GM18861 (cell line): ENCODE measurements at regions not wholly inside any gene's neighbourhood (a gene's known extent, or its start where the extent isn't known, plus 50 kb on each side); places are given as distances from the start of the nearest gene placed in this dataset.

ENCODE experiments used
- ATAC-seq: cut with Tn5 transposase; IDR thresholded peaks from one replicate; pipeline ENCODE4 v1.9.1; 2021; ENCODE audit not compliant: unreplicated experiment

DNA sequence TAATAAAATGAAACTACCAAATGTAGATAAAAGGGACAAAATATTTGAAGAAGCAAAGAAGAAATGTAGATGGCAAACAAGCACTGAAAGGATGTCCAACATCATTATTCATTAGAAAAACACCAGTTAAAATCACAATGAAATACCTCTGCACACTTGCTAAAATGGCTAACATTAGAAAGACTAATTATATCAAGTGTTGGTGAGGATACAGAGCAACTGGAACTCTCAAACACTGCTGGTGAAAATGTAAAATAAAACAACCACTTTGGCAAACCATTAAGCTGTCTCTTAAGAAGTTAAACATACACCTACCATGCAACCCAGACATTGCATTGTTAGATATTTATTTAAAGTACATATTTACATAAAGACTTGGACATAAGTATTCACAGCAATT lies 138.6 kb upstream of the FGGY start:
- no peak for ATAC-seq

DNA sequence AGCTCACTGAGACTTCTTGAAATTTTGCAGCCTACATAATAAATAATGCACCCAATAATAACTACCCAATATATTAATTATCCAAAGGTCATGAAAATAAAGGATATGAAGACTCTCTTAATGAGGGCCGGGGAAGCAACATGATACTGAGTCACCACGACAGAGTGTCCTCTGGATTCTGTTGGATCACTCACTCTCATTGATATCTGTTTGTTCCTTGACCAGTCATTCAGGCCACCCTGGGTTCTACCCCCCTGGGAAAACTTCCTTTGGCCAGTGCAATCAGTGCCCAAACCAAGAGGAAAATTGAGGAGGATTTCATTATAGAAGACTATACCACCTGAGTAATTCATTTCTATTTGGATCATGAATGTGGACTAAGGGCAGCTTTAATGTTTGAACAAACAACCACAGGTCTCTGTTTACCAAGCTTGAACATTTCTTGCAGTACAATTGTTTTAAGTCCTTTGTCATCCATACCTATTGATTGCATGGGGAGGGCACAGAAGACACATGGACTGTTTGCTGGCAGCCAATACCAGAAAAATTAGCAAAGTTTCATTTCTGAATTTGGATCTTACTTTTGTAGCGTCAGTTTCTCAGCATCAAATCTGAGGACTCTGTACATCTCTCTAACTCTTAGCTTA lies 137.2 kb upstream of the FGGY start:
- no peak for ATAC-seq

DNA sequence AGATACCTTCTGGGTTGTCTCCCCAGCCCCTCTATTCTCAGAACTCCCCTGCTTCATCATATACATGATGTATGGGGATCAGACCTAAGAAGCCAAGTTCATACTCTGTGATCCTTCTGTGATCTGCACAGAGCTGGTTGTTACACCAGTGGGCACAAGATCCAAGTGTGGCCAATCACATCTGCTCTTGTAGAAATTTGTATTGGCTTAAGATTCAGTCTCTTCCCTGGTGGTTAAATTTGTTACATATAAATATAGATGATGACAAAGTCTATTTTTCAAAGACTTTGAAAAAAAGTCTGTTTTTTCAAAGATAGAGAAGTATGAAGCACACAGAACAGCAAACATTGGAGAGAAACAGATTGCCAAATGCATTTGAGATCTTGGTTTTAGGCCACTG lies 135.8 kb upstream of the FGGY start:
- ATAC-seq, result no peak

DNA sequence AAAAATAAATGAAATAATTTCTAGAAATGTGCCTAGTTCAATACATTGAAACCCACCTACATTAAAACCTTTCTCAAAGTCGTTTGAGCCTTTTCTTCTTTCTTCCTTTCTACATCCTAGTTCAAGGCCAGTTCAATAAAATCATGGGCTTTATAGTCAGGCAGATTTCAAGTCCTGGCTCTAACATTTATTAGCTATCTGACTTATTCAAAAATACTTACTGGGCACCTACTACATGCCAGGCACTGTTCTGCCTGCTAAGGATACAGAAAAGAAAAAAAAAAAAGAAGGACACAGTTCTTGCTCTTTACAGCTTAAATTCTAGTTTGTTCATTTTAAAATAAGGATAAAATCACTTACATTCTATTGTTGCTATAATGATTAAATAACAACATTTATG lies 134.2 kb upstream of the FGGY start:
- ATAC-seq, result no peak

DNA sequence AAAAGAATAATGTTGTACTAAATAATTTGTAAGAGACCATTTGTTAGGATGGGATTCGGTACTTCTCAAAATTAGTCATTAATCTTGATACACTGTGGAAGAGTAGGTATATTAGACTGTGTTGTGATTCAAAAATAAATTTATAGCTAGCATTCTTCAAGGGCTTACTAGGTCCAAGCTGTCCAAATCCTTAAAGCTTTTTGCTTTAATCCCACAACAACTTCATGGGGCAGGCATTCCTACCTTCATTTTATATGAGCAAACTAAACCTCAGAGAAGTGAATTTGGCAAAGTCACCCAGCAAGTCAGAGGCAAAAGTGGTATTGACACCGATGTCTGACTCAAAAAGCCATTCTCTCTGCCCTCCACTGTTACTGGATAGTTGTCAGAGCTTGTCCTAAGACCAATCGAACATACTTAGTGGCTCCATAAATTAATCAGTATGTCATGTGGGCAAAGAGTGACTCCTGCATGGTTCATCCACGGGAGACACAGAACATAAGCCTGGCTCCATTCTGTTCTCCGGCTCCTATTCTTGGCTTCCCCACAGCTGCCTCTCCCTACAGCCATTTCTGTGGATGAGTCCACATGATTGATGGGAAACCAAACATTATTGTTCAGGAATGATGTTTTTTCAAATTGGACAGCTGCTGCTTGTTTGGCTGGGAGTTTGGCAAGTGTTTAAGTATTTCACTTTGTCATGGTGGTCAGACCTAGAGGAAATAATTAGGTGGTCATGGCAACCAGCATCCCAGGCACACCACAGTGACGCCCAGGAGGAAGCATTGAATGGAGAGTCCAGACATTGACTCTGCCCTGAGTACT lies 133.4 kb upstream of the FGGY start:
- no peak for ATAC-seq

DNA sequence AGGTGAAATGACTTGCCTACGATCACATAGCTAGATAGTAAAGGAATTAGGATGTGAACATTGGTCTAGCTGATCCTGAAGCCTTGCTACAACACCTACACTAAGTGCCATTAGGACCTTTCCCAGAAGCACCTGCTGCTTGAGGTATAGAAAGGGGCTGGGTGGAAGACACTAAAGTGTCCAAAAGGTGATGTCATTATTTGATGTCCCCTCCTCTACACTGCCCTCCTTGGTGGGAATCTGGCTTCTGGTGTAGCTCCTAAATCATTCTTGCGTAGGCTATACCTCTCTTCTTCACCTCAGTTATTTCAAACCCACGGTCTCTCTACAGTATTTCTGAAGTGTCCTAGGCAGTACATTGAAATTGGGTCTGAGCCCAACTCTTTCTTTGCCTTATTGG lies 132.5 kb upstream of the FGGY start:
- ATAC-seq, result no peak

DNA sequence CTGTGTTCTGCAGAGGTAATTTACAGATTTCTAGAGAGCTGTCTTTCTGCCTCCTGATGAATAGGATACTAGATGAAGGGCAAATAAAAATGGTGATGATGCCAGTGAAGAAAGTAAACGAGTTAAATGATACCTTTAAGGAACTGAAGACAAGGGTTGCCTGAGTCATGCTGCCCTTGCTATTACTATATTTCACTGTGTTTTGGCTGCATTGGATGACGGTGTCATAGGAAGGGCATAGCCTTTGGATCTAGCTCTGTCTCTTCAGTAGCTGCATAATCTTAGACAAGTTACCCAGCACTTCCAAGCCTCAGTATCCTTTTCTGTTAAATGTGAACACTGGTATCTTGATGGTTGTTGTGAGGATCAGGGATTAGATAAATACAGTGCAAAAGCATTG lies 131.5 kb upstream of the FGGY start:
- no peak for ATAC-seq

DNA sequence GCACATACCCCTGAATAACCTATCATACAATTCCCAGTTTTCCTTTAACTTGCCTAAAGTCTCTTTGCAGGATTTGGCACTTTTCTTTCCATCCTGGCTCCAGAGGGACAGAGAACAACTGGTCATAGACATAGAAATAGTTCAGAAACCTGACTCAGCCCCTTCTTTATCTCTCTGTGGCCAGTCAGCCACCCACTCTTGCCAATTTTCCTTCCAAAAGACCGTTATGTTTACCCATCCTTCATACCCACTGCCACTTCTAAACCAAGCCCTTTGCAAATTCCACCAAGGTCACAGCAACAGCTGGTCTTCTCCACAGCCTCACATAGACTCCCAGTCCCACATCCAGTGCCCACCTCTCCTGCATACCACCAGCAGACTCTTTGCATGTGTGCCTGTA lies 127.2 kb upstream of the FGGY start:
- no peak for ATAC-seq

DNA sequence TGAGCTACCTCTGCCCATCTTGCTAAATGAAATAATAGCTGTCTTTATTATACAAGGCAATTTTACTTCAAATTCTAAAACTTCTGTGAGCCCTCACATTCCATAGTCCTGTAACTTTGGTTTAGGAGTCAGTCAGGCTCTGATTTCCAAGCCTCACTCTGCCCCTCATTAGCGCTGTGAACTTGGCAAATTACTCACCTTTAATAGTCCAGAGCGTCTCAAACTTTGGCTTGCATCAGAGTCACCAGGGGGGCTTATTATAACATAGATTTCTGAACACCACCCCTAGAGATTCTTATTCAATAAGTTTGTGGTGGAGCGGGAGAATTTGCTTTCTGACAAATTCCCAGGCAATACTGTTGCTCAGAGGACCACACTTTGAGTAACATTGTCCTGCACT lies 126.2 kb upstream of the FGGY start:
- no peak for ATAC-seq

DNA sequence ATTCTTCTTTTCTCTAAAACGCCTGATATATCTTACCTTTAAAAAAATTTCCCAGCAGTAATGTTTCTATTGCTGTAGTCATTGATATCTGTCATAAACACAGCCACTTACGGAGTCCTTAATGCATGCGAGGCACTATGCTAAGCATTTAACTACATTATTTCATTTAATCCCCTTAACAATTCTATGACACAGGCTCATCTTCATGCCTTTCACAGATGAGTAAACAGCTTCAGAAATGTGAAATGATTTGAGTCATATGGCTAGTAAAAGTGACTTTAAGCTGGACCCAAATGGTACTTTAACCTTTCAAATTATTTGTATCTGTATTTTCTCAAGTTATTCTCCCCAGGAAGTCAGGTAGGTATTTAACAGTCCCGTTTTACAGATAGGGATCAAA lies 125.1 kb upstream of the FGGY start:
- ATAC-seq, result no peak

DNA sequence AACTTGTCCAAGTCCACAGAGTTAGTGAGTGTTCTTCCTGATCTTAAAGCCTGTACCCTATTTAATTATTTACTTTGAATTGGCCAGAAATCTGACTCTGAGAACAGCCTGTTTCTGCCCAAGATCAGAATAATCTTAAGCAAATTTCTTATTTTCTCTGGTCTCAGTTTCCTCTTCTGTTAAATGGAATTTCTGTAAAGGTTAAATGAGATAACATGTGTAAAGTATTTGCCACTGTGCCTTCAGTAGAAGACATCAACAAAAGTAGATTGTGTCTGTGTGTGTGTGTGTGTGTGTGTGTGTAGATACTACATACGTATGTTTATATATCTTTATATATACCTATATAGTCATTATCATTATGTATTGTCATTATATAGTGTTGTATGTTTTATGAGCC lies 124.2 kb upstream of the FGGY start:
- ATAC-seq, result no peak

DNA sequence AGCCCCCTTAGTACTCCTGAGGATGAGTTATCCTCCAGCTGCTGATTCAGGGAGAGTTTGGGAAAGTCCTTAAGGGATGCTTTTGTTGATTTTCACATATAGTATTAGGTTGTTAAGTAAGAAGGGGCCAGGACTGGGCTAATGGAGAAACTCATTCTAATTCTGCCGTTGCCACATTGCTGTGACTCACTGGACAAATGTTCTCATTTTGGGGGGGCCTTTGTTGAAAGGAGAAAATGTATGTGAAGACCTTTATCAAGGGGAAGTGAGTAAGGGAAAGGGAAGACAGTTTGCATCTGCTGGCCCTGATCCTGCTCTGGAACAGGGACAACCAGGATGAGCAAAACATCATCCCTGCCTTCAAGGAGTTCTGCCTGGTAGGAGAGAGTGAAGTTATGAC lies 123.2 kb upstream of the FGGY start:
- no peak for ATAC-seq

DNA sequence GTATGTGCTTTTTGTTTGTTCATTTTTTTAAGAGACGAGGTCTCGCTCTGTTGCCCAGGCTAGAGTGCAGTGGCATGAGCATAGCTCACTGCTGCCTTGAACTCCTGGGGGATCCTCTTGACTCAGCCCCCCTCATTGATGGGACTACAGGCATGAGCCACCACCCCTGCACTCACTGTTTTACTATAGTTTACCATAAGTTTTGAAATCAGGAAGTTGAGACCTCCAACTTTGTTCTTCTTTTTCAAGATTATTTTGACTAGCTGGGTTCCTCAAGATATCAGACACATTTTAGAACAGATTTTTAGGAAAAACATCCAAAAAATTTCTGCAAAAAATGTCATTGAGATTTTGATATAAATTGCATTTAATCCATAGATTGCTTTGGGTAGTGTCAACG lies 120.4 kb upstream of the FGGY start:
- ATAC-seq, result no peak

DNA sequence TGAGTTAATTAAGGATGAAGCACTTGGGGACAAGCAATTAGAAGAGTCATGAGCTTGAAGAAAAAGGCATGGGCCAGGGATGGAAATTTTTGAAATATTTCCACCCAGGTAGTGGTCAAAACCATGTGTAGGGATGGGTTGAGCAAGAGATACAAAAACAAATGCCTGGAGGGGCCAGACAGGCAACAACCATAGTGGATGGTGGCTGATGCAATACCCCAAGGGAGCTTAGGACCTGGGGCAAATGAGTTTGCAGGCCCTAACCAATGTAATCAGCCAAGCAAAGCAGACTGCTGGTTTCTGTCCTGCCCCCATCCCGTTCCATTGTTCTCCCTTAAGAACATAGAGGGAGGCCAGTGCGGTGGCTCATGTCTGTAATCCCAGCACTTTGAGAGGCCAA lies 119.1 kb upstream of the FGGY start:
- ATAC-seq, result no peak

DNA sequence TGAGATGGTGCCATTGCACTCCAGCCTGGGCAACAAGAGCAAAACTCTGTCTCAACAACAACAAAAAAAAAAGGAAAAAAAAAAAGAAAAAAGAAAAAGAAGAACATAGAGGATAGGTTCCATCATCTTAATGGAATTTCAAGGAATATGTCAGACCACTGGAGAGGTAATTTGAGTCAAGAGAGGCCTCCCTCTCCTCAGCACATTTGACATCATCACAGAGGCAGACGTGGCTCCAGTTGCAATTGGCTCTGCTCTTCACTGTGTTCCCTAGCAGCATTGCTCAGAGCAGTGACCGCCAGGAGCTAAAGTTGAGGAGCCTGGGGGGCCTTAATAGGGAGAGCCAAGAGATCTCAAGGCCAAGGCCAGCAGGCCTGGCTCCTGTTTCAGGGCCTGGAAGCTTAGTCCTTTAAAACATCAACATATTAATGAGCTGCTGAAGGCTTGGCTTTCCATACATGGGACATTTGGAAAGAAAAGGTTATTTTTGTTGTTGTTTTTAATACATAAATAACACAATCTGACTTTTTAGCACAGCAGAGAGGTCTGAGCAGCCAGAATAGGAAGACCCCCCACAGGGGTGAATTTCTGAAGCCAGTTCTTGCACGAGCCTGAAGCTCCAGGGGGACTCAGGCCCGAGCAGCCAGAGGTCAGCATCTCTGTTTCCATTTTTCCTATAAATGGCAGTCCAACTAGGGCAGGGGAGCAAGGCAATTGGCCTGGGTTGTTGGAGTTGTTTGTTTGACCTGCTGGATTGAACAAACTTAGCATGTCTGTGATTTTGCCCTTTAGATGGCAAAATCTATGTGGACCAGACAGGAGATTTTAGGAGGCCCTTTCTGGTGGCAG lies 118.3 kb upstream of the FGGY start:
- no peak for ATAC-seq

DNA sequence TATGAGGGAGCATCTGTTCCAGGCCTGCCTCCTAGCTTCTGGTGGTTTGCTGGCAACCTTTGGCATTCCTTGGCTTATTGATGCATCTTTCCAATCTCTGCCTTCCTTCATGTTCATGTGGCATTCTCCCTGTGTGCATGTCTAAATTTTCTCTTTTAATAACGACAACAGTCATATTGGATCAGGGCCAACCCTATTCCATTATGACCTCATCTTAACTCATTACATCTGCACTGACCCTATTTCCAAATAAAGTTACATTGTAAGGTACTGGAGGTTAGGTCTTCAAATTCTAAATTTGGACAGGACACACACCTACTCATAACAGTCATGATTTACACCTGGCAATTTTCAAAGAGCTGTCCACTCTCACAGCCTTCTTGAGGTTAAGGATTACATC lies 117.2 kb upstream of the FGGY start:
- ATAC-seq, result no peak

DNA sequence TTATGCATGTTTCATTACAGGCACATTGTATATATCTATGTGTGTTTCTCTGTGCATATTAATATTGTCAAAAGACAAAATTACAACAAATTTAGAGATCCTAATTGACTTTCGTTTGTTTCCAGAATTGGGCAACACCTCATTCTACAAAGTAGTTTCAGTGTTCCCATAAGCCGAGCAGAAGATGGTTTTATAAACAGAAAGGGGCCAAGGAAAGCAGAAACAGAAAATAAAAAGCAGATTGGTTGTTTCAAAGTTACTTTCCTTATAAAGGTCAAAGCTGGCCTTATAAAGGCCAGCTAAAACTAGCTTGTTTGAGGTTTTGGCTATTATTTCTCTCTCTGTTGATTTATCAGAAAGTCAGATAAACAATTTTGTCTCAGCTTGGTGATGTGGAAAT lies 116.2 kb upstream of the FGGY start:
- no peak for ATAC-seq

DNA sequence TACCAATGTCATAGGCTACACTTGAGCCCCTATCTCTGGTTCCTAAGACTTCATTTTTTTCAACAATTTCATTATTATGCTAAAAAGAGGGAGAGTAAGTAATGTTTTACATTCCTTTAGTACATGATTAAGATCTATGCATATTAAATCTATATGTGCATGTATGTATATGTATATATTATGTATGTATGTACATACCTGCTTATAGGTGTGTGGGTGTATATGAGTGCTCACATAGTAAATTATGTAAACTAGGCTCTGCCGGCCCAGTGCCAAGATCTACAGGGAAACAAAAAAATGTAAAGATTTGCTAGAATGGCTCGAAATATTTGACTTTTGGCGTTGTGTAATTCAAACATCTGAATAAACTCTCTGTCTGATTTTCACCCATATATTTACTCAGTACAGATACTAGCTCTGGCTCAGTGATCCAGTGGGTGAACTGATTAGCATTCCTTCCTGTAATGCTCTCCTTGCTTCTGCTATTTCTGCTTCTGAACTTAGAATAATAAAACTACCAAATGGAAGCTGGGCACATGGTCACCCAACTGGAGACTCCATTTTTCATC lies 113.1 kb upstream of the FGGY start:
- ATAC-seq, result no peak

DNA sequence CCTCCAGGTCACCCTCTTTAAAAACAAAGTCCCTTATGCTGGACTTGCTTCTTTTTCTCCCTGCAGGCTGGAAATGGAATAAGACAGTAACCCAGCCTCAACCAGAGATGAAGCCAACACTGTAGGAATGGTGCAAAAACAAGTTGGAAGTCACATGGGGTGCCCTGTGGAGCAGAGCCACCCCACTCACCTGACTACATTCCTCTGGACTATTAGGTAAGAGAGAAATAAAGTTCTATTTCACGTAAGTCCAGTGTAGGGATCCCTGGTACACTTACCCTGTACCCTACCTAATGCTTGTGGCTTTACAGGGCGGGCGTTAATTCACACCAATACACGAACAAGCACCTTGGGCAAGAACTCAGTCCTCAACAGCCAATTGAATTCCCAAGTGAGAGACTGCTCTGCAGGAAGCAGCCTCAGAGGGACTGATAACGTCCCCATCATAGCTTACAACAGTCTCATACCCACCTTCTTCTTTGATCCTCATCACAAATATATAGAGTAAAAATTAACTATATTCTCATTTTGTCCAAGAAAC lies 112.5 kb upstream of the FGGY start:
- ATAC-seq, result no peak

DNA sequence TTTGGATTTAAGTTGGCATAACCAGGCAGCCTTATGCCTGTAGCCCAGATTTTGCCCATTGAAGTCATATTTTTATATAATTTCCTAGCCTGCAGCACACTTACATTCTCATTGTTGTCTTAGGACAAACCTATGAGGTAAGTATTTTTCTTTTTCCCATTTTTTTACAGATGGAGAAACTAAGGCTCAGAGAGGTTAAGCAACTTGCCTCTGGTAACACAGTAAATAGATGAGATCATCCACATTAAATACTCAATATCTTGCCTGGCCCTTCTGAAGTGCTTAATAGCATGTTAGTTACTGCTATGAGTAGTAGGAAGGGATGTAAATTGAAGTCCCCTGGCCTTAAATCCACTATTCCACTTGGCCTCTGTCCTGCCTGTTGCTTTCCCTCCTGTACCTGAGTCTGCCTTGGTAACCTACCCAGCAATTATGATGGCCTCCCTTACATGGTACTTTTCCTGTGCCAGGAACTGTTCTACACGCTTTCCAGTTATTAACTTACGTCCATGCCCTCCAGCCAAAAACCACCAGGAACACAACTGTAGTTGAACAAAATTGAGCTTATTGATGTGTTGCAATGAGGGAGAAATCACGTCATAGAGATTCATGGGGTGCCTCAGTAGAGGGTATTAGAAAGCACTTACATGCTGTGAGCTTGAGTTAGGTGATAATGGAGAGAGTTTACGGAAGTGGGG lies 111.6 kb upstream of the FGGY start:
- ATAC-seq, result no peak

DNA sequence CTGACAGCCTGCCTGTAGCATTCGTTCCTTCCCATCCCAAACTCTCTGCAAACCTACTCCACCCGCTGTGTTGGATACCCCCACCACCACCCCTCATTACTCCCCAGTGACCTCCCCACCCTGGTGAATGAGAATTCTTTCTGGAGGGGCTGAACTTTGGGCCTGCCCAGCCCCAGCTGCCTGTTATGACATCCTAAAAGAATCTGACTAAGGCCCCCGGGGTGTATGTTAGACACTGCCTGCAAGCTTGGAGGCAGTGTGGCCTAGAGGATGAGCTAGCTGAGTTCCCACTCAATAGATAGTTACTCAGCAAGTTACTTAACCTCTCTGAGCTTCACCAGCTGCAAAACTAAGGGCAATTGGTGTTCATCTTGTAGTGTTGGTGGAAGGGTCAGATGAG lies 110.2 kb upstream of the FGGY start:
- ATAC-seq, result no peak
